ENCODE measurements at regions not wholly inside any gene's neighbourhood (a gene's known extent, or its start where the extent isn't known, plus 50 kb on each side); places are given as distances from the start of the nearest gene placed in this dataset.

DNA sequence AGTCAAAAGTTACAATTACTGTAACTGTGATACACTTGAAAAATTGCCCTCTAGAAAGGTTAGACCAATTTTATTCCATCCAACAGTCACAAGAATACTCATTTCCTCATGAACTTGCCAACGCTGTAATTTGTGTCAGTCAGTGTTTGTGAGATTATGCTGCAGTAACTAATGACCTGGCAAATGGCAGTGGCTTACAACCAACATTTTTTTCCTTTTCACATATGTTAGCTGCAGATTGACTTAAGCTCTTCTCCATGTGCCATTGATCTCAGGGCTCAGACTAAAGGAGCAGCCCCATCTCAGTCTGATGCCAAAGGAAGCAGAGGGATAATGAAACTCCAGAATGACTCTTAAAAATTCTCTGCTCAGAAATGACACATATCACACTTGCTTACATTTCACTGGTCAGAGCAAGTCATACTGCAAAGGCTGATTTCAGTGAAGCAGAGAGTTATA, 92.3 kb upstream of the ELOVL5 start:
- DNase-seq = no peak
- Histone ChIP-seq H3K4me2 (no peak overlapping the region), H3K79me2 (ENCODE audit: insufficient read depth) (no peaks in the 10 kb centered on the region), H3K9ac (no peak overlapping the region), H3K9me2 (no peaks in the 10 kb centered on the region), H3K27ac (ENCODE audit: low read depth in 2 of 2, low read length in 1 of 2) (no peak overlapping the region), H2AFZ (ENCODE audit: low read depth) (no peak overlapping the region), H3K27me3 (ENCODE audit: insufficient read depth) (no peaks in the 10 kb centered on the region), H3K4me3 (ENCODE audit: low read depth in 2 of 2, low read length in 1 of 2) (no peak overlapping the region), H3K36me3 (replicated peaks in 1 of 2; ENCODE audit: control insufficient read depth in 1 of 2, insufficient read depth in 2 of 2, low read length in 1 of 2) (no peaks in the 10 kb centered on the region), H3K9me3 (no peaks in the 10 kb centered on the region), H3F3A (replicated peaks; ENCODE audit: insufficient read depth) (peaks cover 6% of the 10 kb centered on the region), H3K4me1 (ENCODE audit: control insufficient read depth in 1 of 2, insufficient read depth in 2 of 2, low read depth in 1 of 2, low read length in 1 of 2) (no peaks in the 10 kb centered on the region; a peak in 1 of 4 replicates), H4K20me1 (ENCODE audit: insufficient read depth) (no peaks in the 10 kb centered on the region)
- WGBS (ENCODE audit: low lambda C conversion rate) = 35% methylated on average over 1 of the region's 1 CpG
- ChIA-PET CTCF (interaction anchor here (1.4 to 2.0 kb wide), 2 partner anchors 43 to 269 kb away, joined by 4 to 7 read pairs; no protein-coding TSS in a partner anchor), POLR2A (no interaction called here)
- TF ChIP-seq TEAD4 (IDR thresholded peaks at IDR 0.05; ENCODE audit: borderline replicate concordance, insufficient read depth) = no peak
- no peak for TF ChIP-seq CHD2 (IDR thresholded peaks at IDR 0.05; ENCODE audit: low read length, partially characterized antibody)
- TF ChIP-seq RFX5 (IDR thresholded peaks at IDR 0.05; ENCODE audit: low read length) = no peak
- no peak for TF ChIP-seq NFIC (IDR thresholded peaks at IDR 0.05; ENCODE audit: borderline replicate concordance)
- TF ChIP-seq, protein P1, sequence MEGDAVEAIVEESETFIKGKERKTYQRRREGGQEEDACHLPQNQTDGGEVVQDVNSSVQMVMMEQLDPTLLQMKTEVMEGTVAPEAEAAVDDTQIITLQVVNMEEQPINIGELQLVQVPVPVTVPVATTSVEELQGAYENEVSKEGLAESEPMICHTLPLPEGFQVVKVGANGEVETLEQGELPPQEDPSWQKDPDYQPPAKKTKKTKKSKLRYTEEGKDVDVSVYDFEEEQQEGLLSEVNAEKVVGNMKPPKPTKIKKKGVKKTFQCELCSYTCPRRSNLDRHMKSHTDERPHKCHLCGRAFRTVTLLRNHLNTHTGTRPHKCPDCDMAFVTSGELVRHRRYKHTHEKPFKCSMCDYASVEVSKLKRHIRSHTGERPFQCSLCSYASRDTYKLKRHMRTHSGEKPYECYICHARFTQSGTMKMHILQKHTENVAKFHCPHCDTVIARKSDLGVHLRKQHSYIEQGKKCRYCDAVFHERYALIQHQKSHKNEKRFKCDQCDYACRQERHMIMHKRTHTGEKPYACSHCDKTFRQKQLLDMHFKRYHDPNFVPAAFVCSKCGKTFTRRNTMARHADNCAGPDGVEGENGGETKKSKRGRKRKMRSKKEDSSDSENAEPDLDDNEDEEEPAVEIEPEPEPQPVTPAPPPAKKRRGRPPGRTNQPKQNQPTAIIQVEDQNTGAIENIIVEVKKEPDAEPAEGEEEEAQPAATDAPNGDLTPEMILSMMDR (IDR thresholded peaks at IDR 0.05) = no peak
- TF ChIP-seq NRF1 (IDR thresholded peaks at IDR 0.05; ENCODE audit: low read depth, low read length) = no peak
- no peak for TF ChIP-seq RXRA (IDR thresholded peaks at IDR 0.05; ENCODE audit: borderline replicate concordance, low read depth)
- TF ChIP-seq FOXJ3 (CRISPR knock-in tag; IDR thresholded peaks at IDR 0.05) = no peak
- no peak for TF ChIP-seq YY1 (IDR thresholded peaks at IDR 0.05; ENCODE audit: low read depth)
- TF ChIP-seq GABPA (IDR thresholded peaks at IDR 0.05; ENCODE audit: low read depth) = no peak
- TF ChIP-seq MEF2A (IDR thresholded peaks at IDR 0.05; ENCODE audit: borderline replicate concordance, low read depth) = no peak
- TF ChIP-seq, protein P2, sequence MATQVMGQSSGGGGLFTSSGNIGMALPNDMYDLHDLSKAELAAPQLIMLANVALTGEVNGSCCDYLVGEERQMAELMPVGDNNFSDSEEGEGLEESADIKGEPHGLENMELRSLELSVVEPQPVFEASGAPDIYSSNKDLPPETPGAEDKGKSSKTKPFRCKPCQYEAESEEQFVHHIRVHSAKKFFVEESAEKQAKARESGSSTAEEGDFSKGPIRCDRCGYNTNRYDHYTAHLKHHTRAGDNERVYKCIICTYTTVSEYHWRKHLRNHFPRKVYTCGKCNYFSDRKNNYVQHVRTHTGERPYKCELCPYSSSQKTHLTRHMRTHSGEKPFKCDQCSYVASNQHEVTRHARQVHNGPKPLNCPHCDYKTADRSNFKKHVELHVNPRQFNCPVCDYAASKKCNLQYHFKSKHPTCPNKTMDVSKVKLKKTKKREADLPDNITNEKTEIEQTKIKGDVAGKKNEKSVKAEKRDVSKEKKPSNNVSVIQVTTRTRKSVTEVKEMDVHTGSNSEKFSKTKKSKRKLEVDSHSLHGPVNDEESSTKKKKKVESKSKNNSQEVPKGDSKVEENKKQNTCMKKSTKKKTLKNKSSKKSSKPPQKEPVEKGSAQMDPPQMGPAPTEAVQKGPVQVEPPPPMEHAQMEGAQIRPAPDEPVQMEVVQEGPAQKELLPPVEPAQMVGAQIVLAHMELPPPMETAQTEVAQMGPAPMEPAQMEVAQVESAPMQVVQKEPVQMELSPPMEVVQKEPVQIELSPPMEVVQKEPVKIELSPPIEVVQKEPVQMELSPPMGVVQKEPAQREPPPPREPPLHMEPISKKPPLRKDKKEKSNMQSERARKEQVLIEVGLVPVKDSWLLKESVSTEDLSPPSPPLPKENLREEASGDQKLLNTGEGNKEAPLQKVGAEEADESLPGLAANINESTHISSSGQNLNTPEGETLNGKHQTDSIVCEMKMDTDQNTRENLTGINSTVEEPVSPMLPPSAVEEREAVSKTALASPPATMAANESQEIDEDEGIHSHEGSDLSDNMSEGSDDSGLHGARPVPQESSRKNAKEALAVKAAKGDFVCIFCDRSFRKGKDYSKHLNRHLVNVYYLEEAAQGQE (IDR thresholded peaks at IDR 0.05; ENCODE audit: low read depth, low read length) = no peak
- TF ChIP-seq, protein P3, sequence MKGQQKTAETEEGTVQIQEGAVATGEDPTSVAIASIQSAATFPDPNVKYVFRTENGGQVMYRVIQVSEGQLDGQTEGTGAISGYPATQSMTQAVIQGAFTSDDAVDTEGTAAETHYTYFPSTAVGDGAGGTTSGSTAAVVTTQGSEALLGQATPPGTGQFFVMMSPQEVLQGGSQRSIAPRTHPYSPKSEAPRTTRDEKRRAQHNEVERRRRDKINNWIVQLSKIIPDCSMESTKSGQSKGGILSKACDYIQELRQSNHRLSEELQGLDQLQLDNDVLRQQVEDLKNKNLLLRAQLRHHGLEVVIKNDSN (IDR thresholded peaks at IDR 0.05; ENCODE audit: borderline replicate concordance, low read depth) = no peak
- TF ChIP-seq FOXM1 (IDR thresholded peaks at IDR 0.05; ENCODE audit: low read depth) = no peak
- TF ChIP-seq JUND (IDR thresholded peaks at IDR 0.05) = no peak
- no peak for TF ChIP-seq MXI1 (IDR thresholded peaks at IDR 0.05; ENCODE audit: low read depth, low read length)
- TF ChIP-seq, protein P4, sequence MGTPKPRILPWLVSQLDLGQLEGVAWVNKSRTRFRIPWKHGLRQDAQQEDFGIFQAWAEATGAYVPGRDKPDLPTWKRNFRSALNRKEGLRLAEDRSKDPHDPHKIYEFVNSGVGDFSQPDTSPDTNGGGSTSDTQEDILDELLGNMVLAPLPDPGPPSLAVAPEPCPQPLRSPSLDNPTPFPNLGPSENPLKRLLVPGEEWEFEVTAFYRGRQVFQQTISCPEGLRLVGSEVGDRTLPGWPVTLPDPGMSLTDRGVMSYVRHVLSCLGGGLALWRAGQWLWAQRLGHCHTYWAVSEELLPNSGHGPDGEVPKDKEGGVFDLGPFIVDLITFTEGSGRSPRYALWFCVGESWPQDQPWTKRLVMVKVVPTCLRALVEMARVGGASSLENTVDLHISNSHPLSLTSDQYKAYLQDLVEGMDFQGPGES (IDR thresholded peaks at IDR 0.05; ENCODE audit: low read depth, low read length) = no peak
